HEK293 (cell line): ENCODE measurements at regions not wholly inside any gene's neighbourhood (a gene's known extent, or its start where the extent isn't known, plus 50 kb on each side); places are given as distances from the start of the nearest gene placed in this dataset.

Source experiments
- CTCF ChIA-PET: fragments of 350-600 bp; formaldehyde crosslinking; extraction: SDS; loops from one replicate; lab custom pipeline; 2021; ENCODE audit warnings: antibody characterized with exemption; lab: Yijun Ruan, JAX
- POLR2A ChIA-PET: fragments of 300-600 bp; formaldehyde crosslinking; extraction: SDS; loops from one replicate; lab custom pipeline; 2020; ENCODE audit warnings: antibody characterized with exemption, inconsistent platforms; lab: Yijun Ruan, JAX
- H3K27ac ChIP-seq: fragments of 200-500 bp; sonication (Bioruptor generic); 2 replicates; pipeline ENCODE4 v1.5.1; 2014; ENCODE audit warnings: low read depth, low read length, control low read depth, inconsistent platforms; ENCODE audit errors: extremely low read depth
- H3K36me3 ChIP-seq, 2 experiments: fragments of 200-500 bp in 1 of 2; sonication (Bioruptor generic) in 1 of 2; 1 replicate in 1 of 2; 2 replicates in 1 of 2; pipeline ENCODE4 v1.5.1; 2014 to 2017; ENCODE audit warnings: inconsistent platforms in 2 of 2, low read length in 2 of 2; ENCODE audit not compliant: control insufficient read depth in 2 of 2, insufficient read depth in 1 of 2
- H3K4me1 ChIP-seq: fragments of 200-500 bp; sonication (Bioruptor generic); 2 replicates; pipeline ENCODE4 v1.5.1; 2014; ENCODE audit warnings: mild to moderate bottlenecking, low read length, inconsistent platforms; ENCODE audit not compliant: control insufficient read depth, insufficient read depth
- H3K4me3 ChIP-seq: 2 replicates; pipeline ENCODE4 v1.5.1; 2011; ENCODE audit warnings: low read depth, mild to moderate bottlenecking, control low read depth, low read length, moderate library complexity
- H3K9me3 ChIP-seq: fragments of 200-500 bp; sonication (Bioruptor generic); 2 replicates; pipeline ENCODE4 v1.5.1; 2014; ENCODE audit warnings: low read depth, low read length, inconsistent platforms; ENCODE audit not compliant: control insufficient read depth, insufficient read depth
- CTCF ChIP-seq: fragments of 450-650 bp; formaldehyde crosslinking; IDR thresholded peaks from 2 replicates; pipeline ENCODE4 v1.5.1; 2016; ENCODE audit warnings: missing biosample characterization, missing genetic modification characterization
- PRDM1 ChIP-seq: fragments of 450-650 bp; formaldehyde crosslinking; IDR thresholded peaks from 2 replicates; pipeline ENCODE4; 2016; ENCODE audit warnings: missing biosample characterization, missing genetic modification characterization
- SETDB1 ChIP-seq: IDR thresholded peaks from one replicate; pipeline ENCODE4 v1.6.1; 2017; ENCODE audit warnings: mild to moderate bottlenecking, low read length, moderate library complexity, mixed read lengths; ENCODE audit not compliant: insufficient read length
- ZNF133 ChIP-seq: fragments of 450-650 bp; formaldehyde crosslinking; IDR thresholded peaks from 2 replicates; pipeline ENCODE4 v1.5.1; 2016; ENCODE audit warnings: missing biosample characterization, missing genetic modification characterization
- ZNF148 ChIP-seq: fragments of 450-650 bp; formaldehyde crosslinking; IDR thresholded peaks from 2 replicates; pipeline ENCODE4 v1.5.0; 2017; ENCODE audit warnings: missing biosample characterization, missing genetic modification characterization, borderline replicate concordance
- ZNF473 ChIP-seq: fragments of 450-650 bp; formaldehyde crosslinking; IDR thresholded peaks from 2 replicates; pipeline ENCODE4 v1.5.1; 2017; ENCODE audit warnings: missing biosample characterization, missing genetic modification characterization
- ZNF529 ChIP-seq: fragments of 450-650 bp; formaldehyde crosslinking; IDR thresholded peaks from 2 replicates; pipeline ENCODE4 v1.5.1; 2017; ENCODE audit warnings: missing genetic modification characterization, missing biosample characterization; ENCODE audit not compliant: insufficient replicate concordance
- ZNF654 ChIP-seq: fragments of 450-650 bp; formaldehyde crosslinking; IDR thresholded peaks from 2 replicates; pipeline ENCODE4 v1.5.1; 2016; ENCODE audit warnings: low read depth, missing biosample characterization, missing genetic modification characterization
- ZNF677 ChIP-seq: fragments of 450-650 bp; IDR thresholded peaks from 2 replicates; pipeline ENCODE4 v1.5.0; 2018; ENCODE audit warnings: missing biosample characterization, mild to moderate bottlenecking, missing genetic modification characterization, moderate library complexity
- ZNF776 ChIP-seq: fragments of 450-650 bp; formaldehyde crosslinking; IDR thresholded peaks from 2 replicates; pipeline ENCODE4 v1.5.0; 2017; ENCODE audit warnings: missing biosample characterization, missing genetic modification characterization, borderline replicate concordance
- ZSCAN23 ChIP-seq: fragments of 450-650 bp; formaldehyde crosslinking; IDR thresholded peaks from 2 replicates; pipeline ENCODE4 v1.5.1; 2016; ENCODE audit warnings: missing biosample characterization, missing genetic modification characterization
- ZSCAN5A ChIP-seq: fragments of 450-650 bp; formaldehyde crosslinking; IDR thresholded peaks from 2 replicates; pipeline ENCODE4 v1.5.1; 2016; ENCODE audit warnings: missing biosample characterization, missing genetic modification characterization
- TF ChIP-seq, protein P1 (sequence below): fragments of 450-650 bp; formaldehyde crosslinking; IDR thresholded peaks from 2 replicates; pipeline ENCODE4 v1.5.1; 2016; ENCODE audit warnings: missing biosample characterization, missing genetic modification characterization
- TF ChIP-seq, protein P2 (sequence below): fragments of 450-650 bp; formaldehyde crosslinking; IDR thresholded peaks from 2 replicates; pipeline ENCODE4 v1.5.1; 2016; ENCODE audit warnings: missing biosample characterization, missing genetic modification characterization

DNA sequence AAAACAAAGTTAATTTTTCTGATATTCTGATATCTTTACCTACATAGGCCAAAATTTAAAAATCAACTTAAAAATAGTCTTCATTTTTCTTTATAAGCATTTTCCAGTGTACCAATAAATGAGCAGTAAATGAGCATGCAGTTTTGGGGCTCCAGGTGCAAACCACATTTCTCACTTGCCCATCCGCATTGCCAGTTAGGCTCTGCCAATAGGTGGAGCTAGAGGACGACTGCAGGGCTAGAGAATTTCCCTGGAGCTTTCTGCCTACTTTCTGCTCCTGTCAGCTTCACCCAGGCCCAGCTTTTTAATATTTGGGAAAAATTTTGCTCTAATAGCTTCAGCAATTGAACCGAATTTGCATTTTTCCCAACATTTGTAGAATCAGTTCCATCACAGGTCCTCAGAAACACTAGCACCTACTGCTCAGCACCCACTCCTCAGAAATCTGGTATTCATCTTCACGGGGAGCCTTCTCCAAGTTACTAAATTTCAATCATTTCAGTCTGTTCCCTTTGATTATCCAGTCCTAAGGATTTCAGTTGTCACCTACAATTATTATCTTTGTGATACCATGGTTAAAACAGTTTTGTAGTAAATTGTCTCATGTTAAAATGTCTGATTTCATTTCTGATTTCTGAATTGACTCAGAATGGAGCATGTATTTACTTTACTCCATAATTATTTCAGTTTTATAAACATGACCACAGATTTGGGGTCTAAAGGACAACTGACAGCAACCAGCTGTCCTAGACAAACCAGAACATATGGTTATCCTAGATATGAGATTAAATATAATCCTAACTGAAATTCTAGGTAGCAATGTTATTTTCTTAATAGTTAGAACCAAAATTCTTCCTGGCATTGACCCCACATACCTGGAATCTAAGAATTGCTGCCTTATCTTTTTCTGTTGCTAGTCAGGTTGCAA is 104.6 kb upstream of the FAM174A start:
- Histone ChIP-seq H3K4me1 (no peaks in the 10 kb centered on the region), H3K9me3 (no peaks in the 10 kb centered on the region), H3K4me3 (no peak overlapping the region), H3K27ac (no peak overlapping the region), H3K36me3 (no peaks in the 10 kb centered on the region)
- CTCF ChIA-PET: interaction anchor here (0.5 to 1.7 kb wide), 12 partner anchors 17 to 1240 kb away, joined by 3 to 8 read pairs (median 4); no protein-coding TSS in a partner anchor
- TF ChIP-seq, protein P1, sequence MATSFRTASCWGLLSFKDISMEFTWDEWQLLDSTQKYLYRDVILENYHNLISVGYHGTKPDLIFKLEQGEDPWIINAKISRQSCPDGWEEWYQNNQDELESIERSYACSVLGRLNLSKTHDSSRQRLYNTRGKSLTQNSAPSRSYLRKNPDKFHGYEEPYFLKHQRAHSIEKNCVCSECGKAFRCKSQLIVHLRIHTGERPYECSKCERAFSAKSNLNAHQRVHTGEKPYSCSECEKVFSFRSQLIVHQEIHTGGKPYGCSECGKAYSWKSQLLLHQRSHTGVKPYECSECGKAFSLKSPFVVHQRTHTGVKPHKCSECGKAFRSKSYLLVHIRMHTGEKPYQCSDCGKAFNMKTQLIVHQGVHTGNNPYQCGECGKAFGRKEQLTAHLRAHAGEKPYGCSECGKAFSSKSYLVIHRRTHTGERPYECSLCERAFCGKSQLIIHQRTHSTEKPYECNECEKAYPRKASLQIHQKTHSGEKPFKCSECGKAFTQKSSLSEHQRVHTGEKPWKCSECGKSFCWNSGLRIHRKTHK: no peak
- no peak for TF ChIP-seq ZNF473 (tag by site-specific recombination)
- peak; percentile 60 for TF ChIP-seq ZNF654 (tag by site-specific recombination)
- TF ChIP-seq ZSCAN23 (tag by site-specific recombination): no peak
- TF ChIP-seq CTCF: peak; percentile 41; the same call in 1 of the 2 replicates
- TF ChIP-seq PRDM1 (tag by site-specific recombination): peak; percentile 41; the same call in 1 of the 2 replicates
- TF ChIP-seq ZSCAN5A (tag by site-specific recombination): no peak
- TF ChIP-seq ZNF776 (tag by site-specific recombination): no peak
- POLR2A ChIA-PET: no interaction called here

GRCh38 chr5:100424787-100425186 is 110.4 kb upstream of the FAM174A start:
- Histone ChIP-seq H3K27ac (no peak overlapping the region), H3K4me1 (no peaks in the 10 kb centered on the region), H3K9me3 (no peaks in the 10 kb centered on the region; the same call in 1 of the 2 replicates), H3K4me3 (no peak overlapping the region), H3K36me3 (no peaks in the 10 kb centered on the region)
- ChIA-PET CTCF (no interaction called here), POLR2A (no interaction called here)
- no peak for TF ChIP-seq ZNF677
- TF ChIP-seq ZNF148 (tag by site-specific recombination): no peak
- TF ChIP-seq, protein P2, sequence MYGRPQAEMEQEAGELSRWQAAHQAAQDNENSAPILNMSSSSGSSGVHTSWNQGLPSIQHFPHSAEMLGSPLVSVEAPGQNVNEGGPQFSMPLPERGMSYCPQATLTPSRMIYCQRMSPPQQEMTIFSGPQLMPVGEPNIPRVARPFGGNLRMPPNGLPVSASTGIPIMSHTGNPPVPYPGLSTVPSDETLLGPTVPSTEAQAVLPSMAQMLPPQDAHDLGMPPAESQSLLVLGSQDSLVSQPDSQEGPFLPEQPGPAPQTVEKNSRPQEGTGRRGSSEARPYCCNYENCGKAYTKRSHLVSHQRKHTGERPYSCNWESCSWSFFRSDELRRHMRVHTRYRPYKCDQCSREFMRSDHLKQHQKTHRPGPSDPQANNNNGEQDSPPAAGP (tag by site-specific recombination): no peak
- no peak for TF ChIP-seq ZNF133 (tag by site-specific recombination)
- TF ChIP-seq SETDB1: peak; percentile 61
- no peak for TF ChIP-seq ZNF529 (tag by site-specific recombination)
